GM18502 (cell line): ENCODE measurements at regions not wholly inside any gene's neighbourhood (a gene's known extent, or its start where the extent isn't known, plus 50 kb on each side); places are given as distances from the start of the nearest gene placed in this dataset.

Experiments
- ATAC-seq: cut with Tn5 transposase; IDR thresholded peaks from one replicate; pipeline ENCODE4 v1.9.1; 2021; ENCODE audit warnings: mild to moderate bottlenecking; ENCODE audit not compliant: unreplicated experiment, poor library complexity

- ATAC-seq, result no peak
These were observed 127.1 kb upstream of the VIPR2 start for GRCh38 chr7:159271781-159272180.

DNA sequence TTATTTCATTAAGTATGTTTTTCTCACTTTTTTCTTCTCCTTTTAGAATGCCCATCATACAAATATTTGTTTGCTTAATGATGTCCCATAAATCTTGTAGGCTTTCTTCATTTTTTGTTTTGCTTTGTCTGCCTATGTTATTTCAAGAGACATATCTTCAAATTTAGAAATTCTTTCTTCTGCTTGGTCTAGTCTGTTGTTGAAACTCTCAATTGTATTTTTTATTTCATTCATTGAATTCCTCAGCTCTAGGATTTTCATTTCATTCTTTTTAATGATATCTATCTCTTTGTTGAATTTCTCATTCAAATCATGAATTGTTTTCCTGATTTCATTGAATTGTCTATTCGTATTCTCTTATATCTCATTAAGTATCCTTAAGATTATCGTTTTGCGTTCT lies 125.1 kb upstream of the VIPR2 start:
- ATAC-seq, result no peak

- ATAC-seq, result no peak
These were observed 118.8 kb upstream of the VIPR2 start for GRCh38 chr7:159263430-159263829.

GRCh38 chr7:159253657-159254056 lies 109.0 kb upstream of the VIPR2 start:
- no peak for ATAC-seq

DNA sequence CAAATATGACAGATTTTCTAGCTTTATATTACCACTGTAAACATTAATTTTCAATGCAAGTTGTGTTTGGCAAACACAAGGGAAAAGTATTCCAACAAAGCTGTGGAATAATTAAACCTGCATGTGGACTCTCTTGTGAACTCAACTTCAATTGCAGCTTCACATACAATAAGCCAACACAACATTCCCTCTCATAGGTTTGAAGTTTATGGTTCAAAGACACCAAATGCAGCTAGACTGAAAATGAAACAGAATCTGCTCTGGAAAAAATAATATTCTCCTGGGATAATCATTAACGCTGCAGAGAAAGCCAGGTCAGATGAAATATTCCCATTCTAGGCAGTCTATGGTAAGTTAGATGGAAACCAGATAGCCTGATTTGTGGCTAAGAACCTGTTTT lies 105.8 kb upstream of the VIPR2 start:
- ATAC-seq, result no peak

- no peak for ATAC-seq
These were observed 105.0 kb upstream of the VIPR2 start for GRCh38 chr7:159249671-159250070.

- ATAC-seq, result no peak
These were observed 103.2 kb upstream of the VIPR2 start for GRCh38 chr7:159247910-159248309.

GRCh38 chr7:159246702-159247480 lies 102.2 kb upstream of the VIPR2 start:
- ATAC-seq, result no peak

DNA sequence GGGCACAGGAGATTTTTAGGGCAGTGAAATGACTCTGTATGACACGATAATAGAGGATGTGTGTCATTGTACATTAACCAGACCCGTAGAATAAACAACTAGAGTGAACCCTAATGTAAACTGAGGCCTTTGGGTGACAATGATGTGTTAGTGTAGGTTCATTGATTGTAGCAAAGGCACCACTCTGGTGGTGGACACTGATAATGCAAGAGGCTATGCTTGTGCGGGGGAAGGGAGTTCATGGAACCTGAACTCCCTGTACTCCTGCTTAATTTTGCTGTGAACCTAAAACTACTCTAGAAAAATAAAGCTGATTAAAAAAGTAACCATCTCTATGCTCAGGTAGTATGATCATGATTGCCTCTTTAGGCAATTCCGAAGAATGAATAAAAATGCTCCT lies 96.3 kb upstream of the VIPR2 start:
- ATAC-seq, result no peak

- ATAC-seq, result no peak
These were observed 94.4 kb upstream of the VIPR2 start for GRCh38 chr7:159239028-159239427.

DNA sequence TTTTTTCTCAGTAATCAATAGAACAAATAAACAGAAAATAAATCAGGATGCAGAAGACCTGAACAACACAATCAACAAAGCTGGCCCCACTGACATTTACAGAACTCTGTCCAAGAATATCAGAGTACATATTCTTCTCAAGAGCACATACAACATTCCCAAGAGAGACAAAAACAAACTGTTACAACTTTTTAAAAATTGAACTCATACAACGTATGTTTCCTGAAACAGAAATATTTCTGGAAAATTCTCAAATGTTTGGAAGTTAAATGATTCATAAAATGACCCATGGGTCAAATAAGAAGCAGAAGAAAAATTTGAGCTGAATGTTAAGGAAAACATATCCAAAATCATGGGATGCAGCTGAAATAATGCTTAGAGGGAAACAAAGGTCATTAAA lies 93.9 kb upstream of the VIPR2 start:
- no peak for ATAC-seq

DNA sequence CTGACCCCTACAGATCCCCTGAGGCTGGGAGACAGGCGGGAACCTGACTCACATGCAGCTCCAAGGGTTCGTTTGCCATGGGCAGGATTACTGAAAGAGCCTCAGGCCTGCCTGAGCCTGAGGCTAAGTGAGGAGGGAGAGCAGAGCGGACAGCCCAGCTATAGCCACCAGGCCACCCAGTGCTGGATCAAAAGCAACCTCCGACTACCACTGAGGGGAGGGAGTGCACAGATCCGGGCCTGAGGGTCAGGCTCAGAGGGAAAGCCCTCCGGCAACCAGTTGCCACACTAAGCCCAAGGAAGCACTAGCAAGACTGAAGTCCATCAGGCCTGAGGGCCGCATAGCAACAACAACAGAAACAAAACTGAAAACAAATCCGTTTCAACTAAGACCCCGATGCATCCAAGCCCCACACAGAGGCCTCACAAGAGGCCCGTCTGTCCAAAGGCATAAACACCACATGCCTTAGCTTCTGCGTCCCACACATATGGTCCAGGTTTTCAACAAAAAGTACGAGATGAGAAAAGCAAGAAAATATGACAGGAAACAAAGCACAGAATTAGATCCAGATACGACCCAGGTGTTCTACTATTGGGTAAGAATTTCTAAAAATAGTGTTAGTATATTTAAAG lies 92.5 kb upstream of the VIPR2 start:
- no peak for ATAC-seq

GRCh38 chr7:159231017-159231416 lies 86.3 kb upstream of the VIPR2 start:
- ATAC-seq, result no peak

- ATAC-seq, result no peak
These were observed 85.2 kb upstream of the VIPR2 start for GRCh38 chr7:159229683-159230475.

- no peak for ATAC-seq
These were observed 82.8 kb upstream of the VIPR2 start for GRCh38 chr7:159227433-159227832.

- no peak for ATAC-seq
These were observed 81.5 kb upstream of the VIPR2 start for GRCh38 chr7:159226011-159226702.

GRCh38 chr7:159218607-159219006 lies 73.9 kb upstream of the VIPR2 start:
- no peak for ATAC-seq

GRCh38 chr7:159218170-159218569 lies 73.5 kb upstream of the VIPR2 start:
- ATAC-seq, result no peak

DNA sequence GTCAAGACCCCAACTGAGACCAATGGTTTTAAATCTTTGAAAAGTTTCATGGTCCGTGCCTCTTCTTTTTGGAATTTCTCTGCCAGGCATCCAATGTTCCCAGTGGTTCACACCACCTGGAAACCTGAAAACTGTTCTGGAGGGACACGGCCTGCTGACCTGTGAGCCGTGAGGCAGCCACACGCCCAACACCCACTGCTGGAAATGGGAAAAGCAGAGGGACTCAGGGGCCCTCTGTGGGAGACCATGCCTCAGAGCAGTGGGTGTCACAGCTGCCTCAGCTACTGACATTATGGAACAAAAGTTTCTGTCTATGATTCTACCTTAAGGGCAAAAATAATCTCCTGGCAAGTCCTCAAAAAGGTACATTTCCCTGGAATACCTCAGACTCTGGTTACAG lies 70.4 kb upstream of the VIPR2 start:
- ATAC-seq, result no peak

GRCh38 chr7:159213253-159213652 lies 68.6 kb upstream of the VIPR2 start:
- no peak for ATAC-seq

- ATAC-seq, result no peak
These were observed 67.6 kb upstream of the VIPR2 start for GRCh38 chr7:159212226-159212625.
